ENCODE measurements at regions not wholly inside any gene's neighbourhood (a gene's known extent, or its start where the extent isn't known, plus 50 kb on each side); places are given as distances from the start of the nearest gene placed in this dataset.

- no peak for DNase-seq (ENCODE audit: low read depth in 1 of 2, low spot score in 1 of 2)
- H3K27me3 ChIP-seq (ENCODE audit: insufficient read depth, poor library complexity, severe bottlenecking) = no peaks in the 10 kb centered on the region
- H3K27ac ChIP-seq (replicated peaks) = no peak overlapping the region
- H3K4me3 ChIP-seq (replicated peaks; ENCODE audit: insufficient read depth, low read length) = no peak overlapping the region
- no peak for TF ChIP-seq REST (IDR thresholded peaks at IDR 0.05; ENCODE audit: insufficient replicate concordance, low read depth)
- TF ChIP-seq POLR2AphosphoS5 (IDR thresholded peaks at IDR 0.05; ENCODE audit: low read depth) = no peak
- TF ChIP-seq CTCF (IDR thresholded peaks at IDR 0.05; ENCODE audit: insufficient read depth, low read length) = no peak
- no peak for TF ChIP-seq GABPA (IDR thresholded peaks at IDR 0.05; ENCODE audit: low read depth)
- no peak for TF ChIP-seq SPI1 (IDR thresholded peaks at IDR 0.05; ENCODE audit: borderline replicate concordance, low read depth)
These were observed 1044.1 kb upstream of the B3GALT2 start for GRCh38 chr1:194230351-194231144.

- Histone ChIP-seq H3K4me3 (replicated peaks; ENCODE audit: insufficient read depth, low read length) (no peak overlapping the region), H3K27me3 (ENCODE audit: insufficient read depth, poor library complexity, severe bottlenecking) (no peaks in the 10 kb centered on the region), H3K27ac (replicated peaks) (no peak overlapping the region)
- TF ChIP-seq GABPA (IDR thresholded peaks at IDR 0.05; ENCODE audit: low read depth) (no peak), CTCF (IDR thresholded peaks at IDR 0.05; ENCODE audit: insufficient read depth, low read length) (no peak), REST (IDR thresholded peaks at IDR 0.05; ENCODE audit: insufficient replicate concordance, low read depth) (no peak), SPI1 (IDR thresholded peaks at IDR 0.05; ENCODE audit: borderline replicate concordance, low read depth) (no peak), POLR2AphosphoS5 (IDR thresholded peaks at IDR 0.05; ENCODE audit: low read depth) (no peak)
- no peak for DNase-seq (ENCODE audit: low read depth in 1 of 2, low spot score in 1 of 2)
These were observed 1042.0 kb upstream of the B3GALT2 start for GRCh38 chr1:194228427-194228826.

- TF ChIP-seq REST (IDR thresholded peaks at IDR 0.05; ENCODE audit: insufficient replicate concordance, low read depth) = no peak
- Histone ChIP-seq H3K4me3 (replicated peaks; ENCODE audit: insufficient read depth, low read length) (no peak overlapping the region), H3K27ac (replicated peaks) (no peak overlapping the region), H3K27me3 (ENCODE audit: insufficient read depth, poor library complexity, severe bottlenecking) (no peaks in the 10 kb centered on the region)
- DNase-seq (ENCODE audit: low read depth in 1 of 2, low spot score in 1 of 2) = no peak
These were observed 1040.7 kb upstream of the B3GALT2 start for GRCh38 chr1:194227161-194227560.

Data from HL-60 (cell line).